Activated CD4-positive, alpha-beta memory T cell treated with anti-CD3 and anti-CD28 coated beads, Interleukin-2, amount 10 ng/mL, durations not matched to agents 7 days and 5 days (primary cell): ENCODE measurements at regions not wholly inside any gene's neighbourhood (a gene's known extent, or its start where the extent isn't known, plus 50 kb on each side); places are given as distances from the start of the nearest gene placed in this dataset.

Experiments
- CTCF ChIA-PET: fragments of 350-600 bp; sonication (Branson Sonifier 250); formaldehyde crosslinking; loops from one replicate; lab custom pipeline; 2021; ENCODE audit warnings: antibody characterized with exemption, inconsistent platforms; lab: Charles Lee
- POLR2A ChIA-PET: fragments of 350-600 bp; sonication (Branson Sonifier 250); formaldehyde crosslinking; loops from one replicate; lab custom pipeline; 2021; ENCODE audit warnings: antibody characterized with exemption; lab: Charles Lee
- DNase-seq: peaks from one replicate; pipeline ENCODE4 v3.0.0-alpha.2; 2020
- H3K27ac Mint-ChIP-seq: one replicate; pipeline ENCODE4 v1.8.0; 2021; ENCODE audit warnings: mild to moderate bottlenecking, mixed read lengths
- H3K27me3 Mint-ChIP-seq: one replicate; pipeline ENCODE4 v1.8.0; 2021; ENCODE audit warnings: mixed read lengths
- H3K36me3 Mint-ChIP-seq: one replicate; pipeline ENCODE4 v1.8.0; 2021; ENCODE audit warnings: low read depth, mixed read lengths
- H3K4me1 Mint-ChIP-seq: one replicate; pipeline ENCODE4 v1.8.0; 2021; ENCODE audit warnings: mixed read lengths
- H3K4me3 Mint-ChIP-seq: one replicate; pipeline ENCODE4 v1.8.0; 2021; ENCODE audit warnings: mild to moderate bottlenecking, mixed read lengths
- H3K9me3 Mint-ChIP-seq: one replicate; pipeline ENCODE4 v1.8.0; 2021; ENCODE audit warnings: mixed read lengths

DNA sequence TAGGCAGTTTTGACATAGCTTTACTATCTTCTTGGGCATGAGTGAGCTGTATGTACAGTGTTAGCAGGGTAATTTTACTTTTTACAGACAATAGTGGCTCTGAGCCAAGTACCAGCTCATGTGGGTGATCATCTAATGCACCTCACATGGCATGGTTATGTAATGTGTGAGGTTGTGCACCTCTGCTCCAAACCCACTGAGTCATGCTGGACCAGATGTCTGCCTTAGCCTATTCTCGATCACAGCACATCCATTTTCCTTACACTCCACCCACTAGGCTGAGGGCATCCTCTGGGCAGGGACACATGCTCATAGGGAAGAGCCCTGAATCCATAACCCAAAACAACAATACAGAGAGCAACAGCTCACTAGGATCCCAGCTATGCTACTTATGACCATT lies 71.6 kb upstream of the FBXL4 start:
- no peaks in the 10 kb centered on the region for H3K36me3 Mint-ChIP-seq
- no peaks in the 10 kb centered on the region for H3K9me3 Mint-ChIP-seq
- ChIA-PET POLR2A (no interaction called here), CTCF (no interaction called here)
- no peaks in the 10 kb centered on the region for H3K27me3 Mint-ChIP-seq
- no peak overlapping the region for H3K4me3 Mint-ChIP-seq
- H3K27ac Mint-ChIP-seq = no peak overlapping the region
- DNase-seq = no peak
- peaks cover 3% of the 10 kb centered on the region for H3K4me1 Mint-ChIP-seq

DNA sequence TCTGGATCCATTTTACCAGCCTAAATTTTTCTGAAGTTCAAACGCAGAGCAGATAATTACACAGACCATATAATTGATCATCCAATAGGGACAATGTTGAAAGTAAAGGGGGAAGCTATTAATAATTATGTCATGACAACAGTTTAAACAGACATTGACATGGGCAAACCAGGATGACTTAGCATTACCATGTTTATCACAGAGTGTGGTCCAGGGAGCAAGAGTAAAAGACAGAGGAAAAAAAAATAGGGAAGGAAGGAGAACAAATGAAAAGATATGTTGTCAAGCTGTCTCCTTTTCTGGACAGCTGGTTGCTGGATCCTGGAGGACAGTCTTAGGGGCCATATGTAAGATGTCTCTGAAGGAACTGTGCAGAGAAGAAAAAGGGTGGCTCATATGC lies 69.4 kb upstream of the FBXL4 start:
- no peaks in the 10 kb centered on the region for H3K36me3 Mint-ChIP-seq
- no peak overlapping the region for H3K27ac Mint-ChIP-seq
- H3K9me3 Mint-ChIP-seq = no peaks in the 10 kb centered on the region
- ChIA-PET POLR2A (no interaction called here), CTCF (no interaction called here)
- H3K27me3 Mint-ChIP-seq = no peaks in the 10 kb centered on the region
- H3K4me1 Mint-ChIP-seq = peaks cover 3% of the 10 kb centered on the region
- no peak for DNase-seq
- no peak overlapping the region for H3K4me3 Mint-ChIP-seq

DNA sequence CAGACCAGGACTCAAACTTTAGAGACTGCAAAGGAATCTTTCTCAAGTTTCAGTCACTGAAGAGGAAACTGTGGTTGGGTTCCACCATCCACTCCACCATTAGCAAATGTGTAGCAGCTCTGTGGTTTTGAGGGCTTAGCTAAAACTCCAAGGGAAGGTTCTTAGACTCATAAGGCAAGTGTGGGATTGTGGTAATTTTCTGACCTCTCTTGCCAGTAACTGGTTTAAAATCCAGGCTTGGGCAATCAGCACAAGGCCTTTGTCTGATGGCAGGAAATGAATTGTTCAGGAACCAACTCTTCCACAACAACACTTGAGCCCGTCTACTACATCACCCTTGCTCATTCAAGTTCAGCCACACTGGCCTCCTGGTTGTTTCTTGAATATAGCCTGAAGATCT lies 68.6 kb upstream of the FBXL4 start:
- no peak overlapping the region for H3K27ac Mint-ChIP-seq
- no peak for DNase-seq
- peaks cover 2% of the 10 kb centered on the region for H3K27me3 Mint-ChIP-seq
- no peaks in the 10 kb centered on the region for H3K36me3 Mint-ChIP-seq
- no peak overlapping the region for H3K4me3 Mint-ChIP-seq
- H3K4me1 Mint-ChIP-seq = peaks cover 3% of the 10 kb centered on the region
- ChIA-PET CTCF (no interaction called here), POLR2A (no interaction called here)
- no peaks in the 10 kb centered on the region for H3K9me3 Mint-ChIP-seq

DNA sequence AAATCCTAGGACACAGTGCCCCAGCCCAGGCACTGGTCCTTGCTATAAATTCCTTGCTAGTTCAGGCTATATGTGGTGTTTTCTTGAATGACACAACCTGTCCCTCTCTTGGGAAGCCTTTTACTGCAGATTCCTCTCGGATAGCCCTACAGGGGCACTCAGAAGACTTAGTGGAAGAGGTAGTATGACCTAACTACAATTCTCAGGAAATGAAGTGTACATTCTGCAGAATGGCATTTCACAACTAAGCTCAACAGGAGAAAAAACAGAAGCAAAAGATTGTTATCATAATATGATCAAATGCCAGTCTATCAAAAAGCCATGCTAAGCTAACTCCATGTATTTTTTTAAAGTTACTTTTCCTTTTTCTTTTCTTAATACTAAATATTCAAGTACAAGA lies 66.3 kb upstream of the FBXL4 start:
- CTCF ChIA-PET = no interaction called here
- Mint-ChIP-seq H3K4me3 (no peak overlapping the region), H3K27ac (no peak overlapping the region), H3K27me3 (peaks cover 3% of the 10 kb centered on the region), H3K4me1 (peaks cover 3% of the 10 kb centered on the region), H3K9me3 (no peaks in the 10 kb centered on the region), H3K36me3 (no peaks in the 10 kb centered on the region)
- DNase-seq = no peak
- POLR2A ChIA-PET = no interaction called here

DNA sequence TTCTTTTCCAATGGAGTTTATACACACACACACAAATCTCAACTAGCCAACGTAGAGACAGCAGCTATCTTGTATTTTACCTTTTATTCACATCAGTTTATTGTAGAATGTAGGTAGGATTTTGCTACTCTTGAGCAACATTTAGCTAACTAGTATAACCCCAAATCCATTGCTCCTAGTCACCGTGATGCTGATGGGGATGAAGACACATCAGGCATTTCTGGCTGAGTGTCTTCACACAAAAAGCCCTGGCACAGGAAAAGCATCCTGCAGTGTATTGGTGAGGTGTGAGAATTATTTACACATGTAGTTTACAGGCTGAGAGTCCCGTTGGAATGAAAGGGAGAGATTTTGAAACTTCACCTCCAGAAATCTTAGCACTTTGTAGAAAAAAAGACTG lies 65.9 kb upstream of the FBXL4 start:
- Mint-ChIP-seq H3K9me3 (no peaks in the 10 kb centered on the region), H3K27me3 (peaks cover 3% of the 10 kb centered on the region), H3K4me3 (no peak overlapping the region), H3K27ac (no peak overlapping the region), H3K36me3 (no peaks in the 10 kb centered on the region), H3K4me1 (peaks cover 3% of the 10 kb centered on the region)
- DNase-seq = no peak
- POLR2A ChIA-PET = no interaction called here
- CTCF ChIA-PET = no interaction called here

DNA sequence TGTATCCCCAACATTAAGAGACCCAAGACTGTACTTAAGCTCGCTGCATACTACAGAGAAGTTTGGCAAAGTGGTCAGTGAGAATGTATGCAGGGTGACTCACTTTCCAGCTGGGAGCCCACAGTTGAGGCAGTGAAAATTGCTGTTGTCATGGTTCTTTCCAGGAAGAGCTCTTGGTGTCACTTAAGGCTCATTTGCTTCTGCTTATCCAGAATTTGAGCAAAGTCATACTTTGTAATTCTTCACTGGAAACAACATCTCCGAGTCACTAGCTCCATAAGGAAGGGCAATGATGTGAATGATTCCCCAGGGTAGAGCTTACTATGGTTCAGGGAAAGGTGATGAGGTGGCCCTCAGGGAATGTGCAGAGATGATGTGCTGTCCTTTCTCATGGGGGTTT lies 65.4 kb upstream of the FBXL4 start:
- peaks cover 3% of the 10 kb centered on the region for H3K4me1 Mint-ChIP-seq

DNA sequence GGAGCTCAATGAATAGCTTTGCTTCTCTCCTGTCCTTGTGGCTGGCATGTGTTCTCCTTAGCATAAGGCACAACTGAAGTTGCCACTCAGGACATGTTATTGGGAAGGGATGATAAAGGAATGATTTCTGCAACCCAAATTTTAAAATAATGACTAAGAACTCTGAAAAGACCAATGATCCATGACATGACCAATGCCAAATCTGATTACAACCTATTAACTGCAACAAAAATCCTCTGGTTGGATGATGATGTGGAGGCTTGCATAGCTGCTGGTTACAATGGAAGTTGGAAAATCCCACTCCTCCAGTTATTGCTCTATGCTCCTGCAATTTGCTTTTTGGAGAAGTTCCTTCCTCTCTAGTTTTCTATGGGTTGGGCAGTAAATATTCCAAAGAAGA lies 63.4 kb upstream of the FBXL4 start:
- Mint-ChIP-seq H3K4me3 (no peak overlapping the region), H3K9me3 (no peaks in the 10 kb centered on the region), H3K27me3 (peaks cover 3% of the 10 kb centered on the region), H3K4me1 (no peaks in the 10 kb centered on the region), H3K27ac (no peak overlapping the region), H3K36me3 (no peaks in the 10 kb centered on the region)
- ChIA-PET CTCF (no interaction called here), POLR2A (no interaction called here)
- DNase-seq = no peak

More for the DNA sequence above, 65.4 kb upstream of the FBXL4 start:
- Mint-ChIP-seq H3K27ac (no peak overlapping the region), H3K9me3 (no peaks in the 10 kb centered on the region), H3K36me3 (no peaks in the 10 kb centered on the region), H3K4me3 (no peak overlapping the region), H3K27me3 (peaks cover 3% of the 10 kb centered on the region)
- POLR2A ChIA-PET = no interaction called here
- no peak for DNase-seq
- CTCF ChIA-PET = no interaction called here

DNA sequence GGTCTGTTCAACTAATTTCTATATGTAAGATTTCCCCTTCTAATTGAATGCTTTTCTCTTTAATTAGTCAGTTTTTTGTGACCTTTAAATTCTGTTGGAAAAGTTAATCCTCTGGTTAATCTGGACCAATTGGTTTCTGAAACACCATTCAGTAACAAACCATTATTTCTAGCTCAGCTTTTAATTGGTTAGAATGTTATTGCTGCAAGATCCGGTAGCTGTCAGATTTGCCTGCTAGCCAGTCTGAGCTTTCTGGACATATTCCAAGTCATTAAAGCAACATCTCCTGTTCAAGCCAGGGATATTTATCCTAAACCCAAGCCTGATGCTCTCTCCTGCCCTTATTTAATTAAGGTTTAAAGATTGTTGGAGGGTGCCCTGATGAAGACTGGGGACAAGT lies 55.1 kb upstream of the FBXL4 start:
- ChIA-PET POLR2A (no interaction called here), CTCF (no interaction called here)
- Mint-ChIP-seq H3K36me3 (no peaks in the 10 kb centered on the region), H3K27me3 (peaks cover 3% of the 10 kb centered on the region), H3K4me1 (no peaks in the 10 kb centered on the region), H3K27ac (no peak overlapping the region), H3K4me3 (no peak overlapping the region), H3K9me3 (no peaks in the 10 kb centered on the region)
- no peak for DNase-seq

DNA sequence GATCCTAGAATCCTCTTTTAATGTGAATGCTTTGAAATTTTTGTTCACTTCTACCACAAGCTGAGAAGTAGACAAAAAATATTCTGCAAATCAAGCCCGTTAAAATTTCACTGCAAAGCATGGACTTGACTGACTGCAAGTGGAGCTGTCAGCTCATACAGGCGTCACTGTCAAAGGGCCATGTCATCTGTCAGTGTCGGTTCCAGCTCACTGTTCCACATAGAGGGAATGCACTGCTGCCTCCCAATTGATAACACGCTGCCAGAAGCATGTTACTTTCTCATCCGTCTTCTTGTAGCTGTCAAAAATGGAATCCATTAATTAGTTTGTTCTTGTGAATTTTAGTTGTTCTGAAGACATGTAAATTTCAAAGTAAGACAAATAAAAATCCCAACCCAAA lies 50.4 kb upstream of the FBXL4 start:
- POLR2A ChIA-PET = no interaction called here
- Mint-ChIP-seq H3K36me3 (no peaks in the 10 kb centered on the region), H3K27ac (no peak overlapping the region), H3K4me3 (no peak overlapping the region), H3K4me1 (no peaks in the 10 kb centered on the region), H3K27me3 (peaks cover 9% of the 10 kb centered on the region), H3K9me3 (no peaks in the 10 kb centered on the region)
- DNase-seq = no peak
- CTCF ChIA-PET = interaction anchor here (0.6 to 1.2 kb wide), 2 partner anchors 8 to 1562 kb away, joined by 3 to 4 read pairs; no protein-coding TSS in a partner anchor
